ENCODE measurements at regions not wholly inside any gene's neighbourhood (a gene's known extent, or its start where the extent isn't known, plus 50 kb on each side); places are given as distances from the start of the nearest gene placed in this dataset.

GRCh38 chr14:54226103-54226502 lies 170.7 kb upstream of the CDKN3 start:
- H3K4me1 ChIP-seq: no peaks in the 10 kb centered on the region
- DNase-seq (ENCODE audit: low spot score in 2 of 2): no peak
- H3K36me3 ChIP-seq: no peaks in the 10 kb centered on the region
- intact Hi-C loops (cut with DNase I; ENCODE audit: low total_unique reads): no loop called here
- no peaks in the 10 kb centered on the region for H3K27me3 ChIP-seq
- H3K9me3 ChIP-seq: no peaks in the 10 kb centered on the region
- H3K27ac ChIP-seq: no peak overlapping the region
- no peak for TF ChIP-seq CTCF (IDR thresholded peaks at IDR 0.05)
- TF ChIP-seq POLR2A (IDR thresholded peaks at IDR 0.05): no peak
- no peak overlapping the region for H3K4me3 ChIP-seq

- no peak overlapping the region for H3K4me3 ChIP-seq
- H3K9me3 ChIP-seq: no peaks in the 10 kb centered on the region
- no peak overlapping the region for H3K27ac ChIP-seq
- no peaks in the 10 kb centered on the region for H3K27me3 ChIP-seq
- no peak for DNase-seq (ENCODE audit: low spot score in 2 of 2)
- TF ChIP-seq CTCF (IDR thresholded peaks at IDR 0.05) (no peak), POLR2AphosphoS5 (IDR thresholded peaks at IDR 0.05) (no peak)
- intact Hi-C loops (cut with DNase I; ENCODE audit: low total_unique reads): no loop called here
- no peaks in the 10 kb centered on the region for H3K4me1 ChIP-seq
- H3K36me3 ChIP-seq: no peaks in the 10 kb centered on the region
These were observed 170.2 kb upstream of the CDKN3 start for GRCh38 chr14:54226558-54226957.

GRCh38 chr14:54229136-54229535 lies 167.7 kb upstream of the CDKN3 start:
- intact Hi-C loops (cut with DNase I; ENCODE audit: low total_unique reads): no loop called here
- Histone ChIP-seq H3K9me3 (no peaks in the 10 kb centered on the region), H3K27me3 (no peaks in the 10 kb centered on the region), H3K36me3 (no peaks in the 10 kb centered on the region), H3K4me3 (no peak overlapping the region), H3K27ac (no peak overlapping the region), H3K4me1 (no peaks in the 10 kb centered on the region)
- no peak for DNase-seq (ENCODE audit: low spot score in 2 of 2)
- TF ChIP-seq CTCF (IDR thresholded peaks at IDR 0.05) (no peak), POLR2AphosphoS5 (IDR thresholded peaks at IDR 0.05) (no peak), POLR2A (IDR thresholded peaks at IDR 0.05) (no peak)

GRCh38 chr14:54230645-54231044 lies 166.2 kb upstream of the CDKN3 start:
- no peaks in the 10 kb centered on the region for H3K9me3 ChIP-seq

GRCh38 chr14:54232735-54233134 lies 164.1 kb upstream of the CDKN3 start:
- Histone ChIP-seq H3K27me3 (no peaks in the 10 kb centered on the region), H3K9me3 (no peaks in the 10 kb centered on the region), H3K4me1 (no peaks in the 10 kb centered on the region), H3K27ac (no peak overlapping the region), H3K4me3 (no peak overlapping the region), H3K36me3 (no peaks in the 10 kb centered on the region)
- no peak for DNase-seq (ENCODE audit: low spot score in 2 of 2)
- TF ChIP-seq POLR2A (IDR thresholded peaks at IDR 0.05) (no peak), POLR2AphosphoS5 (IDR thresholded peaks at IDR 0.05) (no peak), CTCF (IDR thresholded peaks at IDR 0.05) (no peak)
- intact Hi-C loops (cut with DNase I; ENCODE audit: low total_unique reads): no loop called here

More at GRCh38 chr14:54230645-54231044, 166.2 kb upstream of the CDKN3 start:
- Histone ChIP-seq H3K27ac (no peak overlapping the region), H3K4me3 (no peak overlapping the region), H3K36me3 (no peaks in the 10 kb centered on the region), H3K4me1 (no peaks in the 10 kb centered on the region), H3K27me3 (no peaks in the 10 kb centered on the region)
- DNase-seq (ENCODE audit: low spot score in 2 of 2): no peak
- TF ChIP-seq POLR2AphosphoS5 (IDR thresholded peaks at IDR 0.05): no peak
- intact Hi-C loops (cut with DNase I; ENCODE audit: low total_unique reads): no loop called here

- no peaks in the 10 kb centered on the region for H3K36me3 ChIP-seq
- no peaks in the 10 kb centered on the region for H3K4me1 ChIP-seq
- intact Hi-C loops (cut with DNase I; ENCODE audit: low total_unique reads): no loop called here
- DNase-seq (ENCODE audit: low spot score in 2 of 2): no peak
- no peaks in the 10 kb centered on the region for H3K9me3 ChIP-seq
- TF ChIP-seq POLR2A (IDR thresholded peaks at IDR 0.05) (no peak), CTCF (IDR thresholded peaks at IDR 0.05) (no peak), POLR2AphosphoS5 (IDR thresholded peaks at IDR 0.05) (no peak)
- H3K4me3 ChIP-seq: no peak overlapping the region
- no peaks in the 10 kb centered on the region for H3K27me3 ChIP-seq
- H3K27ac ChIP-seq: no peak overlapping the region
These were observed 155.3 kb upstream of the CDKN3 start for GRCh38 chr14:54241517-54241916.
